ENCODE measurements at regions not wholly inside any gene's neighbourhood (a gene's known extent, or its start where the extent isn't known, plus 50 kb on each side); places are given as distances from the start of the nearest gene placed in this dataset.

DNA sequence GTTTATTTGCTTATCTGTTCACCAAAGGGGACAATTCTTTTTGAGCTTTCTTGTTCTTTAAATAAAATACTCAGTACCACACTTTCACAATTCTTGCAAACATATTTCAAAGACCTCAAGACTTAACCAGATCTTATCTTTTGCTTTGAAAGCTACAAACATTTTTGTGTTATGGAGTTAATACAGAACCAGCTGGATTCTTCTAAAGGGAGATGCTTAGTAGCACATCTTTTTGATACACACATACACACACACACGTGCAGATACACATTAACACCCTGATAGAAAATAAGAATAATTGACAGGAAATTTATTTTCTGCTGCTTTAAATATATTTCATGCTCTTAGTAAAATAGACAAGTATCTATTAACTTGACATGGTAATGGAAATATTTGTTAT is 379.1 kb downstream of the SH2D1A start:
- ChIA-PET POLR2A (no interaction called here), RAD21 (ENCODE audit: low non-redundant PET in 1 of 2, low total read pairs in 2 of 2, uncharacterized antibody in 2 of 2, unreplicated experiment in 2 of 2) (no interaction called here), CTCF (no interaction called here)
- Histone ChIP-seq H3K9ac (ENCODE audit: low read length) (no peak overlapping the region), H3K27ac (ENCODE audit: low read depth, low read length) (no peak overlapping the region), H3K27me3 (ENCODE audit: insufficient read depth, low read length) (no peaks in the 10 kb centered on the region), H3K36me3 (ENCODE audit: control insufficient read depth in 1 of 2, insufficient read depth in 2 of 2, low read length in 2 of 2) (no peaks in the 10 kb centered on the region), H3K4me2 (ENCODE audit: low read length) (no peak overlapping the region), H2AFZ (ENCODE audit: low read depth, low read length, poor library complexity, severe bottlenecking) (no peak overlapping the region), H3K79me2 (ENCODE audit: insufficient read depth, low read length) (no peaks in the 10 kb centered on the region), H3K4me3 (replicated peaks in 1 of 2; ENCODE audit: low read depth in 1 of 2, low read length in 2 of 2) (no peak overlapping the region), H4K20me1 (ENCODE audit: insufficient read depth) (no peaks in the 10 kb centered on the region), H3K9me3 (ENCODE audit: control insufficient read depth in 1 of 2, insufficient read depth in 1 of 2, low read depth in 1 of 2, low read length in 2 of 2) (no peaks in the 10 kb centered on the region), H3K4me1 (ENCODE audit: control insufficient read depth in 1 of 2, insufficient read depth in 2 of 2, low read length in 2 of 2) (no peaks in the 10 kb centered on the region), H3K9me2 (ENCODE audit: insufficient read depth) (no peaks in the 10 kb centered on the region)
- no peak for DNase-seq (ENCODE audit: low read depth, low spot score)
- TF ChIP-seq, protein P1, sequence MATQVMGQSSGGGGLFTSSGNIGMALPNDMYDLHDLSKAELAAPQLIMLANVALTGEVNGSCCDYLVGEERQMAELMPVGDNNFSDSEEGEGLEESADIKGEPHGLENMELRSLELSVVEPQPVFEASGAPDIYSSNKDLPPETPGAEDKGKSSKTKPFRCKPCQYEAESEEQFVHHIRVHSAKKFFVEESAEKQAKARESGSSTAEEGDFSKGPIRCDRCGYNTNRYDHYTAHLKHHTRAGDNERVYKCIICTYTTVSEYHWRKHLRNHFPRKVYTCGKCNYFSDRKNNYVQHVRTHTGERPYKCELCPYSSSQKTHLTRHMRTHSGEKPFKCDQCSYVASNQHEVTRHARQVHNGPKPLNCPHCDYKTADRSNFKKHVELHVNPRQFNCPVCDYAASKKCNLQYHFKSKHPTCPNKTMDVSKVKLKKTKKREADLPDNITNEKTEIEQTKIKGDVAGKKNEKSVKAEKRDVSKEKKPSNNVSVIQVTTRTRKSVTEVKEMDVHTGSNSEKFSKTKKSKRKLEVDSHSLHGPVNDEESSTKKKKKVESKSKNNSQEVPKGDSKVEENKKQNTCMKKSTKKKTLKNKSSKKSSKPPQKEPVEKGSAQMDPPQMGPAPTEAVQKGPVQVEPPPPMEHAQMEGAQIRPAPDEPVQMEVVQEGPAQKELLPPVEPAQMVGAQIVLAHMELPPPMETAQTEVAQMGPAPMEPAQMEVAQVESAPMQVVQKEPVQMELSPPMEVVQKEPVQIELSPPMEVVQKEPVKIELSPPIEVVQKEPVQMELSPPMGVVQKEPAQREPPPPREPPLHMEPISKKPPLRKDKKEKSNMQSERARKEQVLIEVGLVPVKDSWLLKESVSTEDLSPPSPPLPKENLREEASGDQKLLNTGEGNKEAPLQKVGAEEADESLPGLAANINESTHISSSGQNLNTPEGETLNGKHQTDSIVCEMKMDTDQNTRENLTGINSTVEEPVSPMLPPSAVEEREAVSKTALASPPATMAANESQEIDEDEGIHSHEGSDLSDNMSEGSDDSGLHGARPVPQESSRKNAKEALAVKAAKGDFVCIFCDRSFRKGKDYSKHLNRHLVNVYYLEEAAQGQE (IDR thresholded peaks at IDR 0.05; ENCODE audit: low read depth): no peak
- TF ChIP-seq SP1 (IDR thresholded peaks at IDR 0.05; ENCODE audit: low read depth) (no peak), RAD21 (IDR thresholded peaks at IDR 0.05; ENCODE audit: low read depth) (no peak), CBX3 (IDR thresholded peaks at IDR 0.05; ENCODE audit: low read depth) (no peak), SIN3A (IDR thresholded peaks at IDR 0.05; ENCODE audit: low read depth) (no peak), EGR1 (IDR thresholded peaks at IDR 0.05; ENCODE audit: low read depth) (no peak), POLR2A (IDR thresholded peaks at IDR 0.05; ENCODE audit: borderline replicate concordance, extremely low read depth, insufficient read depth, insufficient read length) (no peak), SRF (IDR thresholded peaks at IDR 0.05; ENCODE audit: low read depth) (no peak), CEBPB (IDR thresholded peaks at IDR 0.05; ENCODE audit: low read depth) (no peak), YY1 (IDR thresholded peaks at IDR 0.05; ENCODE audit: extremely low read depth, insufficient replicate concordance, low read depth, low read length) (no peak), FOSL1 (IDR thresholded peaks at IDR 0.05; ENCODE audit: low read depth) (no peak), TCF7L2 (IDR thresholded peaks at IDR 0.05; ENCODE audit: borderline replicate concordance, extremely low read depth, insufficient read depth, insufficient read length) (no peak), JUND (IDR thresholded peaks at IDR 0.05) (no peak)
- TF ChIP-seq, protein P2, sequence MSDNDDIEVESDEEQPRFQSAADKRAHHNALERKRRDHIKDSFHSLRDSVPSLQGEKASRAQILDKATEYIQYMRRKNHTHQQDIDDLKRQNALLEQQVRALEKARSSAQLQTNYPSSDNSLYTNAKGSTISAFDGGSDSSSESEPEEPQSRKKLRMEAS (IDR thresholded peaks at IDR 0.05): no peak
- intact Hi-C loops (cut with micrococcal nuclease): no loop called here
- no peak for ATAC-seq
- BruUV-seq (replicated peaks): no TSS peak

Measured in HCT116 (cell line).